Activated B cell treated with CpG ODN at 0.5 μM for 24 hours (primary cell): ENCODE measurements at regions not wholly inside any gene's neighbourhood (a gene's known extent, or its start where the extent isn't known, plus 50 kb on each side); places are given as distances from the start of the nearest gene placed in this dataset.

Source experiments
- ATAC-seq: fragments of 200-7000 bp; cut with Tn5 transposase; one replicate; pipeline ENCODE4 v1.10.0; 2021; ENCODE audit warnings: low read depth, mild to moderate bottlenecking, moderate library complexity
- CTCF ChIA-PET: fragments of 350-600 bp; sonication (Branson Sonifier 250); formaldehyde crosslinking; loops from one replicate; lab custom pipeline; 2021; ENCODE audit warnings: antibody characterized with exemption; lab: Charles Lee
- POLR2A ChIA-PET: fragments of 350-600 bp; sonication (Branson Sonifier 250); formaldehyde crosslinking; loops from one replicate; lab custom pipeline; 2021; ENCODE audit warnings: antibody characterized with exemption; lab: Charles Lee
- DNase-seq: peaks from one replicate; pipeline ENCODE4 v3.0.0; 2022
- H3K27ac Mint-ChIP-seq: one replicate; pipeline ENCODE4 v1.8.0; 2020; ENCODE audit warnings: mixed read lengths
- H3K27me3 Mint-ChIP-seq: one replicate; pipeline ENCODE4 v1.8.0; 2021; ENCODE audit warnings: mixed read lengths
- H3K36me3 Mint-ChIP-seq: one replicate; pipeline ENCODE4 v1.8.0; 2021; ENCODE audit warnings: low read depth, mixed read lengths
- H3K4me1 Mint-ChIP-seq: one replicate; pipeline ENCODE4 v1.8.0; 2021; ENCODE audit warnings: mixed read lengths
- H3K4me3 Mint-ChIP-seq: one replicate; pipeline ENCODE4 v1.8.0; 2020; ENCODE audit warnings: mild to moderate bottlenecking, mixed read lengths
- H3K9me3 Mint-ChIP-seq: one replicate; pipeline ENCODE4 v1.8.0; 2020; ENCODE audit warnings: mixed read lengths
- intact Hi-C: fragments of 100-400 bp; cut with micrococcal nuclease; formaldehyde crosslinking; loops from one replicate; pipeline ENCODE4 v1.15.1; 2024
- TF ChIP-seq, protein P1 (sequence below): fragments of 200-600 bp; IDR thresholded peaks from one replicate; pipeline ENCODE4 v1.8.0; 2022; ENCODE audit warnings: antibody characterized with exemption, mild to moderate bottlenecking

- TF ChIP-seq, protein P1, sequence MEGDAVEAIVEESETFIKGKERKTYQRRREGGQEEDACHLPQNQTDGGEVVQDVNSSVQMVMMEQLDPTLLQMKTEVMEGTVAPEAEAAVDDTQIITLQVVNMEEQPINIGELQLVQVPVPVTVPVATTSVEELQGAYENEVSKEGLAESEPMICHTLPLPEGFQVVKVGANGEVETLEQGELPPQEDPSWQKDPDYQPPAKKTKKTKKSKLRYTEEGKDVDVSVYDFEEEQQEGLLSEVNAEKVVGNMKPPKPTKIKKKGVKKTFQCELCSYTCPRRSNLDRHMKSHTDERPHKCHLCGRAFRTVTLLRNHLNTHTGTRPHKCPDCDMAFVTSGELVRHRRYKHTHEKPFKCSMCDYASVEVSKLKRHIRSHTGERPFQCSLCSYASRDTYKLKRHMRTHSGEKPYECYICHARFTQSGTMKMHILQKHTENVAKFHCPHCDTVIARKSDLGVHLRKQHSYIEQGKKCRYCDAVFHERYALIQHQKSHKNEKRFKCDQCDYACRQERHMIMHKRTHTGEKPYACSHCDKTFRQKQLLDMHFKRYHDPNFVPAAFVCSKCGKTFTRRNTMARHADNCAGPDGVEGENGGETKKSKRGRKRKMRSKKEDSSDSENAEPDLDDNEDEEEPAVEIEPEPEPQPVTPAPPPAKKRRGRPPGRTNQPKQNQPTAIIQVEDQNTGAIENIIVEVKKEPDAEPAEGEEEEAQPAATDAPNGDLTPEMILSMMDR, result no peak
- ATAC-seq, result no peak
- Mint-ChIP-seq H3K36me3 (no peaks in the 10 kb centered on the region), H3K27me3 (peaks cover 5% of the 10 kb centered on the region), H3K27ac (no peak overlapping the region), H3K4me1 (no peaks in the 10 kb centered on the region), H3K4me3 (no peak overlapping the region), H3K9me3 (no peaks in the 10 kb centered on the region)
- intact Hi-C loops, result no loop called here
- POLR2A ChIA-PET, result no interaction called here
- CTCF ChIA-PET, result no interaction called here
- no peak for DNase-seq
These were observed 118.7 kb downstream of the BEND2 start for GRCh38 chrX:18102006-18102405.

DNA sequence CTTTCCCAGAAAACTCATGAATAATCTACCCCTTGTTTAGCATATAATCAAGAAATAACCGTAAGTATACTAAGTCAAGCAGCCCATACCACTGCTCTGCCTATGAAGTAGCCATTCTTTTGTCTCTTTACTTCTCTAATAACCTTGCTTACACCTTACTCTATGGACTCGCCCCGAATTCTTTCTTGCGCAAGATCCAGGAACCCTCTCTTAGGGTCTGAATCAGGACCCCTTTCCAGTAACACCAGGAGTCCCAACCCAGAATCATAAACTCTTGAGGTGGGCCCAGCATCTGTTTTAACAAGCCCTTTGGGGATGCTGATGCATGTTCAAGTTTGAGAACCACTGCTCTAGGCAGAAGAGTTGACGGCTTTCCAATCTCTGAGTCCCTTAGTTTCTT, 119.6 kb downstream of the BEND2 start:
- Mint-ChIP-seq H3K9me3 (no peaks in the 10 kb centered on the region), H3K36me3 (no peaks in the 10 kb centered on the region), H3K27me3 (peaks cover 5% of the 10 kb centered on the region), H3K4me3 (no peak overlapping the region), H3K27ac (no peak overlapping the region), H3K4me1 (no peaks in the 10 kb centered on the region)
- ATAC-seq, result no peak
- intact Hi-C loops, result no loop called here
- TF ChIP-seq, protein P1, result no peak
- CTCF ChIA-PET, result no interaction called here
- DNase-seq, result no peak
- POLR2A ChIA-PET, result no interaction called here

- Mint-ChIP-seq H3K27ac (no peak overlapping the region), H3K36me3 (no peaks in the 10 kb centered on the region), H3K27me3 (peaks cover 5% of the 10 kb centered on the region), H3K4me1 (no peaks in the 10 kb centered on the region), H3K4me3 (no peak overlapping the region), H3K9me3 (no peaks in the 10 kb centered on the region)
- no peak for ATAC-seq
- ChIA-PET CTCF (no interaction called here), POLR2A (no interaction called here)
- intact Hi-C loops, result no loop called here
- no peak for DNase-seq
- TF ChIP-seq, protein P1, result no peak
These were observed 120.9 kb downstream of the BEND2 start for GRCh38 chrX:18099745-18100144.

- H3K36me3 Mint-ChIP-seq, result no peaks in the 10 kb centered on the region
- no peaks in the 10 kb centered on the region for H3K4me1 Mint-ChIP-seq
- H3K4me3 Mint-ChIP-seq, result no peak overlapping the region
- ChIA-PET POLR2A (no interaction called here), CTCF (no interaction called here)
- H3K27me3 Mint-ChIP-seq, result peaks cover 5% of the 10 kb centered on the region
- TF ChIP-seq, protein P1, result no peak
- H3K9me3 Mint-ChIP-seq, result no peaks in the 10 kb centered on the region
- no peak for ATAC-seq
- no peak for DNase-seq
- intact Hi-C loops, result no loop called here
- H3K27ac Mint-ChIP-seq, result no peak overlapping the region
These were observed 121.9 kb downstream of the BEND2 start for GRCh38 chrX:18098763-18099162.

- no peaks in the 10 kb centered on the region for H3K36me3 Mint-ChIP-seq
- H3K9me3 Mint-ChIP-seq, result no peaks in the 10 kb centered on the region
- ATAC-seq, result no peak
- H3K4me1 Mint-ChIP-seq, result no peaks in the 10 kb centered on the region
- no peak for DNase-seq
- intact Hi-C loops, result no loop called here
- ChIA-PET CTCF (no interaction called here), POLR2A (no interaction called here)
- TF ChIP-seq, protein P1, result no peak
- peaks cover 2% of the 10 kb centered on the region for H3K27me3 Mint-ChIP-seq
- H3K27ac Mint-ChIP-seq, result no peak overlapping the region
- no peak overlapping the region for H3K4me3 Mint-ChIP-seq
These were observed 144.3 kb downstream of the BEND2 start for GRCh38 chrX:18076434-18076833.
